Right lung (tissue), 2 donors: ENCODE measurements at regions not wholly inside any gene's neighbourhood (a gene's known extent, or its start where the extent isn't known, plus 50 kb on each side); places are given as distances from the start of the nearest gene placed in this dataset.
"Not testable (repeated sequence)": the region's sequence is repeated elsewhere in the genome, so short reads cannot be mapped to it uniquely, and the experiment has no call there.

Experiments
- DNase-seq, 2 donors: peaks; one replicate each; pipeline ENCODE4 v3.0.0-alpha.2; 2013

GRCh38 chrX:3509934-3510333 lies 163.5 kb upstream of the MXRA5 start:
- DNase-seq: no peak

DNA sequence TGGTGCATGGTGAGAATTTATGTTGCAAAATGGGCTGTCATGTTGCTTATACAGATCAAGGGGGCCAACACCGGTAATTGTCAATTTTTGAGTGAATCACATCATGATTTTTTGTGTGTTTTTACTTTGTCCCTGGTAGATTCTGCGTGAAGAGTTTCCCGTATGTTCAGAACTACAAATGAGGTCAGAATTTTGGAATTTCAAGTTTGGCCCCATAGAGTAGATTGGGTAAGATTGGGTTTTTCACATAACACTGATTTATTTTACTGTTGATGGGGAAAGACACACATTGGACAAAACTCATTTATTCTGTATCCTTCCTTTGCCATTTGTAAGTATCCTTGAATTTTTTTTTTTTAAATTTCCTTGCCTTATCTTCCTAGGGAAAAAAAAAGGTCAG lies 158.5 kb upstream of the MXRA5 start:
- DNase-seq: no peak

GRCh38 chrX:3501833-3502535 lies 155.5 kb upstream of the MXRA5 start:
- no peak for DNase-seq

GRCh38 chrX:3495836-3496769 lies 149.7 kb upstream of the MXRA5 start:
- DNase-seq: not testable (repeated sequence)

DNA sequence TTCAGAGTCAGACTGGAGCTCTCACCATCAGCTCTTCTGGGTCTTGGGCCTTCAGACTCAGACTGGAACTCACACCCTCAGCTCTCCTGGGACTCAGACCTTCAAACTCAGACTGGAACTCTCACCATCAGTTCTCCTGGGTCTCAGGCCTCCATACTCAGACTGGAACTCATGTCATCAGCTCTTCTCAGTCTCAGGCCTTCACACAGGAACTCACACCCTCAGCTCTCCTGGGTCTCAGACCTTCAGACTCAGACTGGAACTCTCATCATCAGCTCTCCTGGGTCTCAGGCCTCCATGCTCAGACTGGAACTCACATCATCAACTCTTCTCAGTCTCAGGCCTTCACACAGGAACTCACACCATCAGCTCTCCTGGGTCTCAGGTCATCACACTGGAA lies 147.2 kb upstream of the MXRA5 start:
- no peak for DNase-seq

DNA sequence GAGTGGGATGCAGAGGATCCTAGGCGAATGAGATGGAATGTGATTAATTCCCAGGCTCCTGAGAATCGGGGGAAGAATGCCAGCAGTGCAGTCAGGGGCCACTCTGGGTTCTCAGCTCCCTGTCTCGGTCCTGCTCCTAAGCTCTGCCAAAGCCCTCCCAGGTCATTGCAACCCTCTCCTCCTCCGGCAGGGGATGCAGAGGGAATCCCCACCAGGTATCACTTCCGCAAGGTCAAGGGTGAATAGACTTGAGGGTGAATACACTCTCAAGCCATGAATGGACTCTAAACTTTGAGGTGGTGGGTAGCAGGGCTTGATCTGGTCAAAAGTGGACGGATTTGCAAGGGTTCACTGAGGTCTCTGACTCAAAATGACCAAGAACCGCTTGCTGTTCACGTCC lies 139.3 kb upstream of the MXRA5 start:
- no peak for DNase-seq

- no peak for DNase-seq
Measured at GRCh38 chrX:3479026-3479425, 132.6 kb upstream of the MXRA5 start.

DNA sequence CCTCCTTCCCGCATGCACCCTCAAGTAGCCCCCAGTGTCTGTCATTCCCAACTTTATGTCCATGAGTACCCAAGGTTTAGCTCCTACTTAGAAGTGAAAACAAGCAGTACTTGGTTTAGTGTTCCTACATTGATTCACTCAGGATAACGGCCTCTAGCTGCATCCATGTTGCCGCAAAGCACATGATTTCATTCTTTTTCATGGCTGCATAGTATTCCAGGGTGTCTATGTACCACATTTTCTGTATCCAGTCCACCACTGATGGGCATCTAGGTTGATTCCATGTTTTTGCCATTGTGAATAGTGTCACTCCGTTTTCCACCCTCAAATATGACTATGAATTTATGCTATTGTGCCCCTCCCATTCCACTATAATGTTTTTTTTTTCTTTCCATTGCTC lies 130.5 kb upstream of the MXRA5 start:
- DNase-seq: no peak

GRCh38 chrX:3470211-3470679 lies 123.8 kb upstream of the MXRA5 start:
- DNase-seq: not testable (repeated sequence)

GRCh38 chrX:3468031-3468430 lies 121.6 kb upstream of the MXRA5 start:
- no peak for DNase-seq

GRCh38 chrX:3465017-3465416 lies 118.6 kb upstream of the MXRA5 start:
- DNase-seq: no peak

DNA sequence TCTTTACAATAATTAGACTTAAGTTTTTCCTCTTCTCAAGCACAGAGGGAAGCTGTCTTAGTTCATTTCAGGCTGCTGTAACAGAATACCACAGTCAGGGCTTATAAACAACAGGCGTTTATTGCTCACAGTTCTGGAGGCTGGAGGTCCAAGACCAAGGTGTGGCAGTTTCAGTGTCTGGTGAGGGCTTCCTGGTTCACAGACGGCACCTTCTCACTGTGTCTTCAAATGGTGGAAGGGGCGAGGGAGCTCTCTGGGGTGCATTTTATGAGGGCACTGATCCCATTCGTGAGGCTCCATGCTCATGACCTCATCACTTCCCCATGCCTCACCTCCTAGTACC lies 115.7 kb upstream of the MXRA5 start:
- DNase-seq: no peak

GRCh38 chrX:3461397-3462165 lies 115.1 kb upstream of the MXRA5 start:
- DNase-seq: no peak

DNA sequence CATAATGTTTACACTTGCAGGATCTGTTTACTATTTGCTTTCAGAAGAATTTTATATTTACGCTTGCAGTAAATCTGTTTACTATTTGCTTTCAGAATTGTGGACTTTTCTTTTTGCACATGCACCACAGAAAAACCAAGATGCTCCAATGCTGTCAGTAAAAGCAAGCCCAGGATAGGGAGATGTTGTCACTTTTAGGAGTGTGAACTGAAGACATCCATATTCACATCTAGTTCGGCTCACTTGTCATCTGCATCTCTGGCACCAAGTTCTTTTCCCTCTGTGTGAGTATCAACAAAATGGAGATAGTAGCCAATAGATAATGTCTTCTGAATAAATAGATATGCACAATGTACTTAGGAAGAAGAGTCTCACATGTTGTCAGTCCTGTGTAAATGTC lies 109.3 kb upstream of the MXRA5 start:
- DNase-seq: no peak

- DNase-seq: no peak
Measured at GRCh38 chrX:3451571-3451970, 105.1 kb upstream of the MXRA5 start.

DNA sequence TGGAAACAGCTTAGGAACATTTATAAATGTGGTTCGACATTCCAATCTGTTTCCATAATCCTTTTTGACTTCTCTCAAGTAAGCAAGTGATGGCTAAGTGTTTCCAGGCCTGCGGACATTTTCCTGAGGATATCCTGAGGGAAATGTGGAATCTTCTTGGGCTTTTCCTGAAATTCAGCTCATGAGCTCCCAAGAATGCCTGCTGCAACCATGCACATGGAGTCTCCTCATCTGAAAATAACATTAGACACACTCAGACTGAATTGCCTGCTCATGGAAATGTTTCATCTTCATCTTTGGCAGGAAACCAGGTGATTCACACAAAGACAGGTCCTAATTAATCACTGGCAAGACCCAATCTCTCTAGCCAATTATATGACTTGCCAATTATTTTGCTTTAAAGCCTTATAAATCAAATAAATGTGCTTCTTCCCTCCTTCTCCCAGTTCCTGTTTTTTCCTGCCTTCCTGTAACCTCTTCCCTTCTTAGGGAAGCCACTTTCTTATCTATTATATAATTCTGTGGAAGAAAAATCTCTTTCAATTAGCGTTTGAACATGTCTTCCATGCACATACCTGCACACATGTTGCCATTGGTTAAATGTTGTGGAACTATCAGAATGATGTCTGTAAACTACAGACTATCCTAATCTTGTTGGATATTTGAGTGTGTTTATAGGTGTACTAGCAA lies 104.6 kb upstream of the MXRA5 start:
- no peak for DNase-seq

- no peak for DNase-seq
Measured at GRCh38 chrX:3449287-3449686, 102.8 kb upstream of the MXRA5 start.

GRCh38 chrX:3448563-3448962 lies 102.1 kb upstream of the MXRA5 start:
- no peak for DNase-seq

- DNase-seq: no peak
Measured at GRCh38 chrX:3445806-3446490, 99.5 kb upstream of the MXRA5 start.

DNA sequence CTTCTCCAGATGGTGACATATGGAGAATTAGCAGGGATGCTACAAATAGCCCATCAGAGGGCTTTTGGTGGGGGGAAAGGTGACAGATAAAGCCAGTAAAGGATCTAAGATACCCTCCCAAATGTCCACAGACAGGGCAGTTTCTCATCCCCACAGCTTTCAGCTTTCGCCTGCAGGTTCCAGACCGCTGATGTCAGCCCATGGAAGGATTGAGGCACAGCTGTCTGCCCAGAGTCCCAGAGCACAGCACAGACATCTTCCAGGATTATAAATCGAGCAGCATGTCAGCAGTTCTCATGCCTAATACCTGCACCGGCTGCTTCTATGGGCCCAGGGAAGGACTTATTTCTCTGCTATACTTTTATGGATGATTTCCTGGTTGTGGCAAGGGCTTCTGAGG lies 96.7 kb upstream of the MXRA5 start:
- no peak for DNase-seq

DNA sequence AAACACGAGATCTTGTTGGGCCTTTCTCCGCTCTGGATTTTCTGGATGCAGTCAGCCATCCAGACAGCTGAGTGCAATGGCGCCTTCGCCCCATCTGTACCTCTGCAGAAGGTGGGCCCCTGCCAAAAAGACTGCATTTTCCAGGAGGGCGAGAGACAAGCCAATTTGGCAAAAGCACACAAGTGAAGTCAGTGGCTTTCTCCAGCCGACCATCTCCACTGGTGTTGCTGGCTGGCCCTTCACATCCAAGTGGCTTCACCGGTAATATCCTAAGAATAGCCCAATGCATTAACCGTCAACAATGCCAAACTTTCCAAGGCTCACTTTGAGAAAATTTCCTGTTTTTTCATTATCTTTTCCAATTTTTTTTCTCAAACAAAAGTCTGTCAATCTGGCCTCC lies 96.2 kb upstream of the MXRA5 start:
- no peak for DNase-seq
